ENCODE measurements at regions not wholly inside any gene's neighbourhood (a gene's known extent, or its start where the extent isn't known, plus 50 kb on each side); places are given as distances from the start of the nearest gene placed in this dataset. TPM values are rescaled to one million over a fixed set of nuclear protein-coding genes. Genes with fewer than 3 reads are reported as not detected.

- 80 to 94% methylated on average over 2 of the region's 2 CpGs for WGBS, 2 donors
- H3K4me3 ChIP-seq = no peak overlapping the region
- no peak for TF ChIP-seq POLR2A (IDR thresholded peaks at IDR 0.05)
- TF ChIP-seq CTCF (IDR thresholded peaks at IDR 0.05) = no peak
- no peak for ATAC-seq
- intact Hi-C loops (cut with DNase I) = no loop called here
- H3K9me3 ChIP-seq = peaks cover 0 to 4% (median 0%) of the 10 kb centered on the region in 3 donors
- H3K27ac ChIP-seq = no peak overlapping the region
- no peaks in the 10 kb centered on the region for H3K4me1 ChIP-seq
- DNase-seq = no peak
- H3K27me3 ChIP-seq = no peaks in the 10 kb centered on the region
- H3K36me3 ChIP-seq (replicated peaks in 1 of 2; ENCODE audit: insufficient read depth in 1 of 2, low read depth in 2 of 2) = no peaks in the 10 kb centered on the region
Measured at GRCh38 chr7:21374134-21374533, 53.7 kb upstream of the SP4 start.

GRCh38 chr7:21377545-21377944 is 50.3 kb upstream of the SP4 start:
- DNase-seq = no peak
- TF ChIP-seq POLR2A (IDR thresholded peaks at IDR 0.05) (no peak), CTCF (IDR thresholded peaks at IDR 0.05) (no peak)
- no peak overlapping the region for H3K4me3 ChIP-seq
- no peaks in the 10 kb centered on the region for H3K36me3 ChIP-seq (replicated peaks in 1 of 2; ENCODE audit: insufficient read depth in 1 of 2, low read depth in 2 of 2)
- no peak overlapping the region for H3K27ac ChIP-seq
- peaks cover 0 to 4% (median 0%) of the 10 kb centered on the region in 3 donors for H3K9me3 ChIP-seq
- no peaks in the 10 kb centered on the region for H3K4me1 ChIP-seq
- intact Hi-C loops (cut with DNase I) = no loop called here
- no peaks in the 10 kb centered on the region for H3K27me3 ChIP-seq
- WGBS, 2 donors = 91 to 94% methylated on average over 2 of the region's 2 CpGs
- no peak for ATAC-seq

Small RNA genes in the stretch of these regions (small RNA-seq; reads per million reads assigned to genes)
- not detected for gene RN7SL542P
